Spleen (tissue), 7 donors: ENCODE measurements at regions not wholly inside any gene's neighbourhood (a gene's known extent, or its start where the extent isn't known, plus 50 kb on each side); places are given as distances from the start of the nearest gene placed in this dataset.

ENCODE experiments used
- CTCF ChIP-seq, 11 experiments: fragments of 200-600 bp in 7 of 11; fragments of 450-650 bp in 4 of 11; sonication (generic) in 4 of 11; IDR thresholded peaks in 8 of 11; conservative IDR thresholded peaks in 3 of 11; 1 replicate in 7 of 11; 2 replicates in 4 of 11; pipeline versions ENCODE4 v1.4.0 to v1.8.0; 2016 to 2021; ENCODE audit warnings: antibody characterized with exemption in 11 of 11, inconsistent platforms in 4 of 11, mild to moderate bottlenecking in 1 of 11
- POLR2A ChIP-seq, 3 donors: fragments of 450-650 bp; IDR thresholded peaks; one replicate each; pipeline ENCODE4 v1.5.1; 2017; ENCODE audit warnings: antibody characterized with exemption in 3 of 3, mild to moderate bottlenecking in 1 of 3
- donor health status: DM: no; HTN: no; CAD: no; lungs with moderate emphysema.
- donor health status: DM: no; HTN: no; CAD: no.
- donor health status: DM: no; HTN: no; CAD: no.

- TF ChIP-seq CTCF (IDR thresholded peaks at IDR 0.05 in 8 of 11, conservative IDR thresholded peaks at IDR 0.05 in 3 of 11) (no peak), POLR2A (IDR thresholded peaks at IDR 0.05) (no peak)
Observed at GRCh38 chr1:181417915-181418314, 65.4 kb upstream of the CACNA1E start.
